Transverse colon (tissue), 4 donors: ENCODE measurements at regions not wholly inside any gene's neighbourhood (a gene's known extent, or its start where the extent isn't known, plus 50 kb on each side); places are given as distances from the start of the nearest gene placed in this dataset.
"Not testable (repeated sequence)": the region's sequence is repeated elsewhere in the genome, so short reads cannot be mapped to it uniquely, and the experiment has no call there.

Source experiments
- DNase-seq: peaks from one replicate; pipeline ENCODE4 v3.0.0-alpha.2; 2019
- H3K27ac ChIP-seq, 4 donors: fragments of 200-600 bp; sonication (generic); 2 replicates each; pipeline ENCODE4 v1.5.1; 2016 to 2018; ENCODE audit warnings: inconsistent platforms in 4 of 4
- H3K27me3 ChIP-seq: fragments of 200-600 bp; sonication (generic); 2 replicates; pipeline ENCODE4 v1.5.1; 2017; ENCODE audit warnings: inconsistent platforms
- H3K36me3 ChIP-seq, 4 donors: fragments of 200-600 bp; sonication (generic); 2 replicates each; pipeline ENCODE4 v1.5.1; 2017 to 2019; ENCODE audit warnings: inconsistent platforms in 4 of 4
- H3K4me1 ChIP-seq, 4 donors: fragments of 200-600 bp; sonication (generic); 2 replicates each; pipeline ENCODE4 v1.5.1; 2017 to 2020; ENCODE audit warnings: inconsistent platforms in 4 of 4
- H3K4me3 ChIP-seq, 4 donors: fragments of 200-600 bp; sonication (generic); 1 replicate in 1 of 4; 2 replicates in 3 of 4; pipeline versions ENCODE4 v1.5.1 to v1.6.1; 2017 to 2019; ENCODE audit warnings: inconsistent platforms in 4 of 4
- H3K9me3 ChIP-seq, 2 donors: fragments of 200-600 bp; sonication (generic); 2 replicates each; pipeline ENCODE4 v1.5.1; 2017 to 2019; ENCODE audit warnings: inconsistent platforms in 2 of 2
- CTCF ChIP-seq, 5 experiments: fragments of 200-600 bp in 3 of 5; fragments of 450-650 bp in 2 of 5; sonication (generic) in 3 of 5; IDR thresholded peaks; 1 replicate in 2 of 5; 2 replicates in 3 of 5; pipeline ENCODE4 v1.5.1; 2016 to 2017; ENCODE audit warnings: antibody characterized with exemption in 5 of 5, inconsistent platforms in 3 of 5, mild to moderate bottlenecking in 2 of 5, moderate library complexity in 1 of 5
- EP300 ChIP-seq: sonication (generic); formaldehyde crosslinking; IDR thresholded peaks from one replicate; pipeline ENCODE4 v1.6.1; 2017; ENCODE audit warnings: antibody characterized with exemption, low read depth
- POLR2A ChIP-seq: fragments of 450-650 bp; IDR thresholded peaks from one replicate; pipeline ENCODE4 v1.6.1; 2016; ENCODE audit warnings: antibody characterized with exemption, mild to moderate bottlenecking, moderate library complexity
- POLR2AphosphoS5 ChIP-seq, 3 donors: sonication (generic); formaldehyde crosslinking; IDR thresholded peaks; one replicate each; pipeline ENCODE4 v1.6.1; 2016; ENCODE audit warnings: antibody characterized with exemption in 3 of 3
- WGBS, 2 donors: methylation state at CpG; one replicate each; pipeline ENCODE4 v1.1.5; 2018; ENCODE audit warnings: low coverage in 1 of 2; 5-methylcytosine and 5-hydroxymethylcytosine counted together
- in situ Hi-C, 4 donors: fragments of 200-750 bp; cut with MboI; loops; one replicate each; pipeline versions ENCODE4 v1.15.0 to v1.15.1; 2017; ENCODE audit warnings: low sequenced_read_pairs in 3 of 4, low pct_ligation_motif_present in 1 of 4, low pct_unique_long_range_greater_than_20kb in 1 of 4
- intact Hi-C: fragments of 100-400 bp; cut with DNase I; formaldehyde crosslinking; loops from one replicate; pipeline ENCODE4 v1.15.1; 2023; ENCODE audit warnings: low total_unique reads

GRCh38 chr1:187844313-187844712 is 1015.6 kb downstream of the PLA2G4A start:
- intact Hi-C loops, result no loop called here
- Histone ChIP-seq H3K27me3 (no peaks in the 10 kb centered on the region), H3K4me3 (no peak overlapping the region), H3K4me1 (no peaks in the 10 kb centered on the region), H3K9me3 (no peaks in the 10 kb centered on the region), H3K27ac (no peak overlapping the region), H3K36me3 (no peaks in the 10 kb centered on the region)
- TF ChIP-seq EP300 (no peak), POLR2AphosphoS5 (IDR thresholded peaks at IDR 0.05) (no peak), POLR2A (no peak), CTCF (IDR thresholded peaks at IDR 0.05) (no peak)
- no peak for DNase-seq
- in situ Hi-C loops, result no loop called here
- WGBS, 2 donors, result 80% methylated on average over 3 of the region's 3 CpGs

GRCh38 chr1:187847531-187847930 is 1018.8 kb downstream of the PLA2G4A start:
- intact Hi-C loops, result no loop called here
- DNase-seq, result no peak
- TF ChIP-seq EP300 (no peak), POLR2A (no peak), CTCF (IDR thresholded peaks at IDR 0.05) (no peak), POLR2AphosphoS5 (IDR thresholded peaks at IDR 0.05) (no peak)
- no peak overlapping the region for H3K4me3 ChIP-seq
- no peaks in the 10 kb centered on the region for H3K4me1 ChIP-seq
- H3K27me3 ChIP-seq, result no peaks in the 10 kb centered on the region
- H3K27ac ChIP-seq, result no peak overlapping the region
- in situ Hi-C loops, result no loop called here
- no peaks in the 10 kb centered on the region for H3K9me3 ChIP-seq
- no peaks in the 10 kb centered on the region for H3K36me3 ChIP-seq

- Histone ChIP-seq H3K4me3 (no peak overlapping the region), H3K9me3 (no peaks in the 10 kb centered on the region), H3K4me1 (no peaks in the 10 kb centered on the region), H3K27me3 (no peaks in the 10 kb centered on the region), H3K27ac (no peak overlapping the region), H3K36me3 (no peaks in the 10 kb centered on the region)
- TF ChIP-seq POLR2A (no peak), POLR2AphosphoS5 (IDR thresholded peaks at IDR 0.05) (no peak), EP300 (no peak), CTCF (IDR thresholded peaks at IDR 0.05) (no peak)
- WGBS, 2 donors, result 70 to 78% methylated on average over 3 of the region's 3 CpGs
- DNase-seq, result no peak
- intact Hi-C loops, result no loop called here
- in situ Hi-C loops, result no loop called here
Measured at GRCh38 chr1:187848321-187848720, 1019.6 kb downstream of the PLA2G4A start.

GRCh38 chr1:187850146-187850545 is 1021.4 kb downstream of the PLA2G4A start:
- H3K27me3 ChIP-seq, H3K4me1 ChIP-seq, in situ Hi-C loops, DNase-seq, H3K36me3 ChIP-seq, H3K27ac ChIP-seq, intact Hi-C loops, H3K4me3 ChIP-seq, H3K9me3 ChIP-seq: not testable (repeated sequence)
- WGBS, 2 donors, result 98% methylated on average over 23 of the region's 26 CpGs; no CpG with 5 or more reads in 1 of the 2 donors

GRCh38 chr1:187853505-187853904 is 1024.8 kb downstream of the PLA2G4A start:
- H3K9me3 ChIP-seq, result no peaks in the 10 kb centered on the region
- H3K4me1 ChIP-seq, result no peaks in the 10 kb centered on the region
- H3K36me3 ChIP-seq, result no peaks in the 10 kb centered on the region
- no peak overlapping the region for H3K27ac ChIP-seq
- TF ChIP-seq CTCF (IDR thresholded peaks at IDR 0.05), result no peak
- TF ChIP-seq POLR2A, result no peak
- no peak for TF ChIP-seq POLR2AphosphoS5 (IDR thresholded peaks at IDR 0.05)
- no peak for TF ChIP-seq EP300
- 87 to 100% methylated on average over 2 of the region's 2 CpGs for WGBS, 2 donors
- no peaks in the 10 kb centered on the region for H3K27me3 ChIP-seq
- intact Hi-C loops (no loop called here), in situ Hi-C loops (no loop called here)
- DNase-seq, result no peak
- no peak overlapping the region for H3K4me3 ChIP-seq
